GM21717 (cell line): ENCODE measurements at regions not wholly inside any gene's neighbourhood (a gene's known extent, or its start where the extent isn't known, plus 50 kb on each side); places are given as distances from the start of the nearest gene placed in this dataset.
A peak's percentile ranks its signal among the peaks of the same experiment; 100 is the strongest.

Experiments used
- ATAC-seq: cut with Tn5 transposase; IDR thresholded peaks from one replicate; pipeline ENCODE4 v1.9.1; 2021; ENCODE audit warnings: mild to moderate bottlenecking, moderate library complexity; ENCODE audit not compliant: unreplicated experiment

GRCh38 chr18:11553098-11553940 lies 56.1 kb upstream of the SLC35G4 start:
- ATAC-seq: peak; percentile 50

DNA sequence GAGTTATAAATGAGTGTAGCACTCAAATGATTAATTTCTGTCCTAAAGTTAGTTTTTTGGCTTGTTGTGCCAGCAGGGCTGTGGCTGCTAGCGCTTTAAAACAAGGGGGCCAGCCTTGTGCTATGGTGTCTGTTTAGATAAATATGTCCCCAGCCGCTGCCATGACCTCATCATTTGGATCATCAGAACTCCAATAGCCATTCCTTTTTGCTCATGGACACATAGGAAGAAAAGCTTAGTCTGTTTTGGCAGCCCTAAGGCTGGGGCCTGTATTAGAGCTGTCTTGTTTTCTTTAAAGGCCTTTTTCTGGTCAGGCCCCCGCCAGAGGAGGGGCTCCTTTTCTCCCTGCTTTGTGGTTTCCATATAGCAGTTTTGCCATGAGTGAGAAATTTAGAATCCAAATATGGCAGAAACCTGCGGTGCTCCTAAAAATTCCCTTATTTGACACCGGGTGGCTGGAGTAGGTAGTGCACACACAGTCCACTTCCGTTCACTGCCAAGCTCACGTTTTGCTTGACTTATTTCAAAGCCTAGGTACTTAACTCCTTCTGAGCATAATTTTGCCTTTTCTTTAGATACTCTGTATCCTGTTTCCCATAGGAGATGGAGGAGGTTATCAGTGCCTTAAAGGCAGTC lies 60.4 kb upstream of the SLC35G4 start:
- no peak for ATAC-seq

DNA sequence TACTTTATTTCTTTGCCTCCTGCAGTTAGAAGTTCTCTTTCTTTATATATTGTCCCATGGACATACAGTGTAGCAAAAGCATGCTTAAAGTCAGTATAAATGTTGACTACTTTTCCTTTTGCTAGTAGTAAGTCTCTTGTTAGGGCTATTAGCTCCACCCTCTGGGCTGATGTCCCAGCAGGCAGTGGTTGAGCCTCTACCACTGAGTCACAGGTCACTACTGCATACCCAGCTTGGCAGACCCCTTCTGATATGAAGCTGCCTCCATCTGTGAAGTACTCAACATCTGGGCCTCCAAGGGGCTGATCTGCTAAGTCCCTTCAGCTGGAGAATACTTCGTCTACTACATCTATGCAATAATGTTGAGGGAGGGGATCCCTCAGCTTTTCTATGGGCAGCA lies 61.0 kb upstream of the SLC35G4 start:
- ATAC-seq: no peak

DNA sequence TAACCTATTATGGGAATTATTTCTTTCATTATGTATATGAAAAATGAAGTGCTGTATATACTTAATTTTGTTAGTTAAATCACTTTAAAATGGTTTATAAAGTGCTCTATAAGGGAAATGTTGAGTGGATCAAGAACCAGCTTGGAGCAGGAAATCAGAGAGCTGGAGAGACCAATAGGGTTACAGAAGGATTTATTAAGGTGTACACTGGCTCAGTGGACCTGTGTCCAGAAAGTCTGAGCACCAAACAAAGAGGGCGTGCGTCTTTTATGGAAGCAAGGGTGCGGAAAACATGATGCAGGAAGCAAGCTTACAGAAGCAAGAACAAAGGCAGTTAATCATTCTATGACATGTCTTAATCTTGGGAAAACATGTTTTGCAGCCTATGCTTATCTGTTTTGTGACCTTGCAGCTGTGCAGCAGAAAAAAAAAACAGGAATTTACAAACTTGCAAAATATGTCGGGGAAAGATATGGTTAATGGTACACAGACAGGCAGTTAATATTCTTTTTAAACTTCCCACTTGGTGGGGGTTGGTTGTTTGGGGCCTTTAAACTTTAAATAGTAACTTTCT lies 65.2 kb upstream of the SLC35G4 start:
- no peak for ATAC-seq

- ATAC-seq: no peak
Observed at GRCh38 chr18:11541179-11541578, 68.2 kb upstream of the SLC35G4 start.

GRCh38 chr18:11533942-11534496 lies 75.4 kb upstream of the SLC35G4 start:
- ATAC-seq: no peak

DNA sequence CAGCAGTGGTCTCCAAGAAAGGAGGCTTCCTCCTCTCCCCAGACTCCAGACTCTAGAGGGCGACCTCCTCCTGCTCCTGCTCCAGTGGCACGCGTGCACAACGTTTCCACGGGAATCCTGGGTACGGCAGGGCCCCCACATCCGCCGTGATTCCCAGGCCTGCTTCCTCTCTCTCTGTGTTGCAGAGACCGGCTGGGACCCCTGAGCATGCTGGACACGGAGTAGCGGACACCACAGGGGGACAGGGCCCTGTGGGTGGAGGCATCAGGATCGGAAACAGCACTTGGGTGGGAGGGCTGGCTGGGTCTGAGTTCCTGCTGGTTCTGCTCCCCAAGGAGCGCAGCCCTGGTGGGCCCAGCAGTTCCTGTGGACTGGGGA lies 75.9 kb upstream of the SLC35G4 start:
- ATAC-seq: no peak

GRCh38 chr18:11532758-11533512 lies 76.5 kb upstream of the SLC35G4 start:
- no peak for ATAC-seq

DNA sequence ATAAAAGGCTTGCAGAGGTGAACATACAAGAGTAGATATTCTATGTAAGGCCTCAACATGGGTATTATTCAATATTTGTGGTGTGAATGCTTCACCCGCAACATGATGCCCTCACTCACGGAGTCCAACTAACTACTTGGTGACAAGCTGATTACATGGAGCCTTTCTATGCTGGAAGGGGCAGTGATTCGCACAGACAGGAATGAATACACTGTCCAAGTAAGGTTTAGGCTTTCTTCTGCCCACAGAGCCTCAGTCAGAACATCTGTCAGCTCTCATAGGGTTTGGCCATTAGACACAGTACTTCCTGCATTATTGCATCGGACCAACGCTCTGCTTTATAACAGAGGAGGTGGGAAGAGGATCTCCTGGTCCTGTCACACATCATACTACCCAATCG lies 80.3 kb upstream of the SLC35G4 start:
- no peak for ATAC-seq

DNA sequence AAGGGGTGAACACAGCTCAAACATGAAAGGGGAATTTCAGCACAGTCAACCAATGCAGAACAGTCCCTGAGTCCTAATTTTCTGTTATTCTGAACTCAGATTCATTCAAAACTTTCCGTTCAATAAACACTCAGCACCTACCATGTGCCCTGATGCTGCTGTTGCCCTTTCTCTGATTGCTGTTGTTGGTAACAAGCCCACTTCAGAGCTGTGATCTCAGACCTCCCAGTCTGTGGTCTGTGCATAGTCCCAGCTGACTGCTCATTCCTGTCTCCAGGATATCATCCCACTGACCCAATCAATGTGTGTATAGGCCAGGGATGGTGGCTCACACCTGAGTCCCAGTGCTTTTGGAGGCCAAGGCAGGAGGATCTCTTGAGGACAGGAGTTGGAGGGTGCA lies 82.7 kb upstream of the SLC35G4 start:
- no peak for ATAC-seq

GRCh38 chr18:11523804-11524203 lies 85.6 kb upstream of the SLC35G4 start:
- no peak for ATAC-seq

GRCh38 chr18:11522992-11523391 lies 86.4 kb upstream of the SLC35G4 start:
- ATAC-seq: no peak

DNA sequence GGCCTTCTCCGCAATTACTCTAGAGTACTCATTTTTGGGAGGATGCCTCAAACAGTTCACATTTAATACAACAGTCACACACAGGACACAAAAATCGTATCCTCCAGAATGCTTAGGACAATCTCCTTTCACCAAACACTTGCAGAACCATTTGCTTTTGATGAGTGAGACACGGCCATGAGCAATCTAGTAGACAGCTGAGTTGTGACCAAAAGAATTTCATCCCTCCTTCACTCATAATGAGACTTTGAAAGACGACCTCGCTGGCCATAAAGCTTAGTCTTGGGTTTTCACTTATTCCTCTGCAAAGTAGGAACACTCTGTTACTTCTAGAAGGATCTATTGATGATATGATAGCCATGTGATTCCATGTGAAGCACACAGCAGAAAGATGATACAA lies 87.5 kb upstream of the SLC35G4 start:
- no peak for ATAC-seq

DNA sequence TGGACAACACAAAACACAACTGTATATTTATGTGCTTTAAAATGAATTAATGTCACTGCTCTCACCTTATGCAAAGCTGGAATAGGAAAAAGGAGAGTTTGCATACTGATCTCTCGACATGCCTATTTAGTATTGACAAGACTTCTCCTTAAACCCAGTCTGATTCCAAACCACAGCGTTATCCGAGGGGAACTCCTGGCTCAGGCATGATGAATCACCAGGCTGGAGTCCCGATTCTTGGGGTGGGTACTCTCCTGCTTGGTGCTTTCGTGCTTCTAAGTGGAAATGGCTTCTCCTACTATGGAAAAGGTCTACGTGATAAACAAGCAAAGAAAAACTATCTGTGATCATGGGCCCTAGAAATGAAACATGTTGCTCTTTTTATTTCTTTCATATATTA lies 88.9 kb upstream of the SLC35G4 start:
- no peak for ATAC-seq

- no peak for ATAC-seq
Observed at GRCh38 chr18:11518788-11519685, 90.4 kb upstream of the SLC35G4 start.

GRCh38 chr18:11517704-11518103 lies 91.7 kb upstream of the SLC35G4 start:
- ATAC-seq: no peak

DNA sequence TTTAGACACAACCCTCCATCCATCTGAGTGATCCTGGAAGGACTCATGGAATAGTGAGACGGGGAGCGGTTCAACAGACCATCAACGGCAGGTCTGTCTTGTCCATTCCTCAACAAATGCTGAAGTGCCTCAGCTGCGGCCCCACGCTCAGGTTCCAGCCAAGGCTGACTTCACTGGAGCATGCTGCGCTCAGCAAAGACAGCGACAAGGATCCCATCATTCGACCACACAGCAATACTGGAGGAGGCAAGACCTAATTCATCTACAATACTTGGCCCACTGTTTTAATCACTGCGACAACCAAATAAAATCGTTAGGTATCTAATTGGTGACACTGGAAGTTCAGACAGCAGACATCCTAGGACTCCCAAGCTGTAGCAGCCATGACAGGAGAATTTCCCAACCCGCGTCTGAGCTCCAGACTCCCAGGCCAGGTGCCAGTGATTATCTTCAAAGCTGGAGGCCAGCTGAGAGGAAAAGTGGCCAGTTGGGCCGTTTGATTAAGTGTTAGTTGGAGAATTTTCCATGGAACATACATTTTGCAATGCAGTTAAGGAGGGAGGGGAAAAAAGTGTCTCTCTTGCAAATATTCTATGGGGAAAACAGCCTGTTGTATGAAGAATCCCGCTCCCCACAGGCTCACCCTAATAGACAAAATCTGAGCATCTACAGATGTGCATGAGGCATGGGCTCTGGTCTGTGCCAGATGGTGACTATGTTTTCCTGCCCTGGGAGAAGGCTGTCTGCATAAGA lies 92.5 kb upstream of the SLC35G4 start:
- no peak for ATAC-seq

DNA sequence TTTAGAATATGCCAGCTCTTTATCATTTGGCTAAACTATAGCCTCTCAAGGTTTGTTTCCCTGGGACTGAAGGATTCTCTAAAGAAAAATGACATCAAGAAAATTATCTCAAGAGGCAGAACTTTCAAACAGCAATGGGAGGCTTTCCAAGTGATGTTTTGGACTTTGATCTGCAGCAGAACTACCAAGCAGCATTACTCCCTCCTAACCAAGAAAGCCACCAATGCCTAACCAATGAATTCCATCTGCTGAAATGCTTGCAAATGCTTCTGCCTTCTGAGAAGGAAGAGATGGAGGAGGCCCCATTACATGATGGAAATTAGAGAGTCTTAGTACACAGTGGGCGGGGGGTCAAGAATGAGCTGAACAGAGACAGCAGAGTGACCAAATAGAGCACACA lies 95.1 kb upstream of the SLC35G4 start:
- ATAC-seq: no peak
